Heart left ventricle (tissue), 13 donors: ENCODE measurements at regions not wholly inside any gene's neighbourhood (a gene's known extent, or its start where the extent isn't known, plus 50 kb on each side); places are given as distances from the start of the nearest gene placed in this dataset.

Experiments
- POLR2A ChIP-seq, 2 donors: fragments of 450-650 bp; IDR thresholded peaks; one replicate each; pipeline ENCODE4 v1.6.1; 2017; ENCODE audit warnings: antibody characterized with exemption in 2 of 2, mild to moderate bottlenecking in 2 of 2, moderate library complexity in 2 of 2
- TF ChIP-seq, protein P1 (sequence below), 12 donors: fragments of 200-600 bp; sonication (generic) in 4 of 12; IDR thresholded peaks; one replicate each; pipeline versions ENCODE4 v1.5.0 to v1.8.0; 2018 to 2022; ENCODE audit warnings: antibody characterized with exemption in 12 of 12, mild to moderate bottlenecking in 5 of 12
- donor health status: ischemic (EF 13 %, LVEDD 7.1; RV severe dilation, severe dysfunction).
- donor health status: DM: no; HTN: yes; CAD: no.
- donor health status: DM: no; HTN: no; CAD: no.
- donor health status: ischemic (EF 25% LVEDD 6.9; RV normal size, moderate dysfunction).
- donor health status: ischemic (EF 25% LVEDD 5.7; RV mildly dilated, moderate dysfunction).
- donor health status: ischemic (EF 35%, LVEDD 5.7; RV mildly dilated, moderate dysfunction).
- donor health status: nonischemic (EF 11% LVEDD 7.7; RV severe dilation, severe dysfunction).
- donor health status: DM: yes; HTN: yes; CAD: no.
- donor health status: PGD.
- donor health status: ischemic (EF 29% LVEDD 5.4; RV normal size, mild dysfunction).
- donor health status: nonischemic (EF 23%, LVEDD 6.1; RV moderate dilation, normal function).

DNA sequence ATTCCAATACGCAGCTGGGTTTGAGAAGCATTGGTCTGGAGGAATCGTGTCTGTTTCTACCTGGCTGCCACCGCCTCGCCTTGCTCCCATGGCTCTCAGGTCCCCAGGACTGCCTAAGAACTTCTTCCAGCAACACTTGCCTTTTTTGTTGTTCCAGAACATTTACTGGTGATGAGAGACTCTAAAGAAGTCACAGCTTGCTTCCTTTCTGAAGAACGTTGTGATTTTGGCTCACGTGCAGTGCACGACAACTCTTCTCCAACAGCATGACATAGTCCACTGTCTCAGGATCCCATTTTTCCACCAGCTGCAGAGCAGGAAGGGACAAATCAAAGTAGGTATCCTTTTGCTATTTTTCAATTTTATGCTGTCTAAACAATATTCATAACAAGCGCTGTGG, 940.9 kb downstream of the SLC4A3 start:
- no peak for TF ChIP-seq POLR2A (IDR thresholded peaks at IDR 0.05)
- TF ChIP-seq, protein P1, sequence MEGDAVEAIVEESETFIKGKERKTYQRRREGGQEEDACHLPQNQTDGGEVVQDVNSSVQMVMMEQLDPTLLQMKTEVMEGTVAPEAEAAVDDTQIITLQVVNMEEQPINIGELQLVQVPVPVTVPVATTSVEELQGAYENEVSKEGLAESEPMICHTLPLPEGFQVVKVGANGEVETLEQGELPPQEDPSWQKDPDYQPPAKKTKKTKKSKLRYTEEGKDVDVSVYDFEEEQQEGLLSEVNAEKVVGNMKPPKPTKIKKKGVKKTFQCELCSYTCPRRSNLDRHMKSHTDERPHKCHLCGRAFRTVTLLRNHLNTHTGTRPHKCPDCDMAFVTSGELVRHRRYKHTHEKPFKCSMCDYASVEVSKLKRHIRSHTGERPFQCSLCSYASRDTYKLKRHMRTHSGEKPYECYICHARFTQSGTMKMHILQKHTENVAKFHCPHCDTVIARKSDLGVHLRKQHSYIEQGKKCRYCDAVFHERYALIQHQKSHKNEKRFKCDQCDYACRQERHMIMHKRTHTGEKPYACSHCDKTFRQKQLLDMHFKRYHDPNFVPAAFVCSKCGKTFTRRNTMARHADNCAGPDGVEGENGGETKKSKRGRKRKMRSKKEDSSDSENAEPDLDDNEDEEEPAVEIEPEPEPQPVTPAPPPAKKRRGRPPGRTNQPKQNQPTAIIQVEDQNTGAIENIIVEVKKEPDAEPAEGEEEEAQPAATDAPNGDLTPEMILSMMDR (IDR thresholded peaks at IDR 0.05), result no peak
